ENCODE measurements at regions not wholly inside any gene's neighbourhood (a gene's known extent, or its start where the extent isn't known, plus 50 kb on each side); places are given as distances from the start of the nearest gene placed in this dataset.
A peak's percentile ranks its signal among the peaks of the same experiment; 100 is the strongest.

DNA sequence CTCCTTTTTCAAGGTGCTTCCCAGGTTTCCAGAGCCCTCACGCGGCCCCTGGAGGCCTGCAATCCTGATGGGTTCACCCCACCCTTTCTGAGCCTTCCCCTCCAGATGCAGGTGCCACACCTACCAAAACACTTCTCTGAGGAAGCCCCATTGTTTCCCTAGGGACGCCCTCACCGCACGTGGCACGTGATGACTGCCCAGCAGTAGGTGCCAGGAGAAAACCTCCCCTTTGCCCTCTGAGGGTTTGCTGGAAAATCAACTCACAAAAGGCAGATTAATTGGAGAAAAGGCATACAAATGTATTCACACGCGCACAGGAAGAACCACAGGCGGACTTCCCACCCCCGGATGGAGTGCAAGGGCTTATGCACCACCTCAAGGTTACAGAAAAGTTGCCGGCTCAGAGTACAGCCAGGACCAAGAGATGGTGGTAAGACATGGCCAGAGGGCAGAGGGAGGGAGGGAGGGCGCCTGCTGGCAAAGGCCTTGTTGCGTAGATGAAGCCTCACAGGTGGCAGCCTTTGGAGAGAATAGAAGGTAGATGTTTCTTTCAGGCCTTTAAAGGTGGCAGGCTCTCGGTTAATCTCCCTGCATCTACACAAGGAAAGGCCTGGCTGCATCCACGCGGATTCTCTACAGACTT, 269.4 kb upstream of the RAB6C start:
- no peak for DNase-seq

DNA sequence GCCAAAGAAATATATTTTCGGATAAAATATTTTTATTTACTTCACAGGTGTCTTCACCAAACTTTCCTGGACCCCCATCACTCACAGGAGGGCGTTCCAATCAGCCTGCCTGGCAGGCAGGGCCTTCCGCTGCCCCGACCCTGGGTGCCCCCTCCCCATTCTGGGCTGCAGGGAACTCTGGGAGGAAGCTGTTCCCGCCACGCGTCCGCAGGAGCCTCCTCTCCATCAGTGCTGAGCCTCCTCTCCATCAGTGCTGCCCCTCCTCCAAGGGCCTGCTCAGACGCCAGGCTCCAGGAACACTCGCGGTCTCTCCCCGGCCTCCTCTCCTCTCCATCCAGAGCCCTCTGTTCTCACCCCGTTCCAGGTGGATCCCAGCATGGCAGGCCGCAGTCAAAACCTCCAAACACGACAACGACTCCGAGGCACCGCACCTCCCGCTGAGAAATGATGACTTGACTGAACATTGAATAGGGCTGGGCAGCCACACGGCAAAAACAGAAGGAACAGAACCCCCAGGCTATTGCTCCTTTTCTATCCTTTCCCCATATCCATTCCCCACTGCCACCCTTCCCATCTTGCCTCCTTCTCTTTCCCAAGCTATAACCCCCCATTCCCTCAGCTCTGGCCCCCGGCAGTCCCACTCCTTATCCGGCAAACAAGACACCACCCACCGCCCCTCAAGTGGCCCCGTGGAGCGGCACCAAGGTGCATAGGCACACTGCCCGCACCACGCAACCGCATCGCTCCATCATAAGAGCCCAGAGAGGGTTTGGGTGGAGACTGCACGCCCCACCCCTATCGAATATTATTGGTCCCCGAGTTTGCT, 268.6 kb upstream of the RAB6C start:
- no peak for DNase-seq

DNA sequence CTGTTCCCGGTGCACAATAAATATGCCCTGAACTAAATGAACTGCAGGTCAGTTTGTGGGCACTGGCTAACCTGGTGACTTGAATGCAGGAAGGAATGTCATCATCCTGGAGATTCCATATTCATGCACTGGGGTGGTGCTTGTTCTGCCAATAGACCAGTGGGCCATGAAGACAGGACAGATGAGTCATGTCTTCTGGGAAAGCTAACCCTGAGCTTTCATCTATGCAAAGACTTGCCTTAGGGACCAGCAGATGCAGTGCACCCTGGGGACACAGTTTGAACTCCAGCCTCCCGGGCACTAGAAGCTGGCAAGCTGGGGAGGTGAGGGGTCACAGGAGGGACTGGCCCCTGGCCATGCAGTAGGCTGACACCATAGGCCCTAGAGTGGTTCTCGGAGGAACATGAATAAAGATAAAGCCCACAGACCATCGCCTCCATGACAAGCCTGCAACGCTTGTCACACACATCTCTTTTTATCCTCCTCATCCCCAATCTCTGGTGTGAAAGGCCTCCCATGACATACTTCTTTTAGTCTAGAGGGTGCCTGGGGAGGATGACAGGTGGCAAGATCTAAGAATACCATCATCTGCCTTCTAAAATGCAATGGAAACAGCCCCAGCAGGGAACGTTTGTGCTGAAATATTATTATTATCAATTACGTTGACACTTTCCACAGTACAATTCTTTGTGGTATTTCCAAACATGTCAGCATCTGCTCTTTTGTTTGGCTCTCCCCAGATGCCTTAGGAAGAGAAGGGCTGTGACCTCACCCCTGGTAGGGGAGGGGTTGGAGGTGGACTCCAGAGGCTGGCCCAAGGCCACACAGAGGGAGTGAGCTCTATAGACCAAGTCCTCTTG, 267.4 kb upstream of the RAB6C start:
- peak; percentile 30 for DNase-seq

DNA sequence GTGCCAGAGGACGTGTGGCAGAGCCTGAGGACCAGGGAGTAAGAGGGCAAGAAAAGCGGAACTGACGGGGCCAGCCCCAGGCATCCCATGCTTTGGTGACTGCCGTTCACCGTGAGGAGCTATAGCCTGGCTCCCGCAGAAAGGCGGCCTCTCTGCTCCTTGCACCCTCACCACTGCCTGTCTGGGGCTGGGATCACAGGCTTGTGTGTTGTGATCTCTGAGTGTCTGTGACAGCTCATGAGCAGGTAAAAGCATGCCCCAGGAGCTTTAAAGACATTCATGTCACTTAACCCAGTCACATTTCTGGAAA, 266.8 kb upstream of the RAB6C start:
- no peak for DNase-seq

DNA sequence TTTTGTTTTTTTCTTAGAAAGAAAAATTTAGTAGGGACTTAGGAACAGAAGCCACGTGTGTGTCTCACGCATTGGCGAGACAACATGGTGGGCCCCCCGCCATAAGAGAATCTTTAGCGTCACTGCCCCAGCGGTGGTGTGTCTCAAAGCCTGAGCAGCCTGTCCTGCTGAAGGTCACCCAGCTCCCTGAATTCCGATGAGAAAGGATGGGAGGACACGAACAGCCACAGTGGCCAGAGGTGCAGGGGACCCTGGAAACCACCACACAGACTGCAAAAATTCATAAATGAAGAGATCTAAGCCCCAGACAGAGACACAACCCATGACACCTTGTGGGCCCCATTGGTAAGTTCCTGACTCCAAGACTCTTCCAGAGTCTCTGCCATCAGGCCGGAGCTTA, 266.1 kb upstream of the RAB6C start:
- no peak for DNase-seq

DNA sequence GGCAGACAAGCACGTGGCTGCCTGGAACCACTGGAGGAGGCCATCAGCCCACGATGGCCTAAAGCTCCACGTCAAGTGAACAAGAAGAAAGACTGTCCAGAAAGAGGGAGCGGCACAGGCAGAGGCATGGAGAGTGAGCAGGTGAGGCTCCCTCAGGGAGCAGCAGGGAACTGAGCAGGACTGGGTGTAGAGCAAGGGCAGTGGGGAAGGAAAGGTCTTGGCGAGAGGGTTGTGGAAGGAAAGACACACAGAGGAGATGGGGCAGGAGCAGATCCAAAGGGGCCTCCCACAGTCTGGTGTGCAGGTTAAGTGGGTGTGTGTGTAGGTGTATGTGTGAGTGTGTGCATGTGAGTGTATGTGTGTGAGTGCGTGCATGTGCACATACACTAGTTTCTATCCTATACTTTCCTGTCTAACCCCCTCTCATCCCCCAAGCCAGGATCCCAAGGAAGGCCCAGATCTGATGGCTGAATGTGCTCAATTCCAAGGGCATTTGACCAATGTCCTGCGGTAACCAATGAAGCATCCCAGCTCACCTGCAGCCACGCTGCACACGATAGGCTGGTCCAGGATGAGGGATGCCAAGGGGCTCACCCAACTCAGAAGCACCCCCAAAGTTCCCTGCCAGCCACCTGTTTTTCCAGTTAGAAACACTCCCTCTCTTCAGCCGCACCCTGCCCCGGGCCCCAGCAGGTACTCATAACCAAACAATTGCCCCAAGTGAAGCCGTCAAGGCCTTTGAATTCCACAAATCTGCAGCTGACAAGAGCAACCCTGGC, 262.5 kb upstream of the RAB6C start:
- no peak for DNase-seq

DNA sequence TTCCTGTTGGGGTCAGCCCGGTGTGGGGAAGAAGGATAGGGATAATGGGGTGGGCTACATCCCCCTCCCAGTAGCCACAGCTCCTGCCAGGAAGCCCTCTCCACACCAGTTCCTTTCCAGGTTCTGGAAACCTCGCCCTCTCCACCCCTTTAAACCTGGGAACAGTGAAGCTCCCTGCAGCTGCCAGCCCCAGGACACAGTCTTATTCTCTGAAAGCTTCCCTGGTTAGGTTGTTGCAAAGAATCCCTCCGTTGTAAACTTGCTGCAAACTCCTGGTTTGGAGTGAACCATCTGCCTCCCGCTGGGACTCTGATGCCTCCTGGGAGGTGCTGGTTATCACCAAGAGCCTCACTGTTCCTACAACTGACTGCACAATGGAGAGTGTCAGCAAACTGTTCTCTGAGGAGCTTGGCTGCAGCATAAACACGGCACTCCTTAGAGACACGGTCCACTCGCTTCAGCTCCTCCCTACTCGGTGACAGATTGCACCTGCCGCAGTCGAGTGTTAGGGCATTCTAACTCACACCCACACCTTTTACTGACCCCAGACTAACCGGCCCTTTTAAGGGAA, 261.8 kb upstream of the RAB6C start:
- DNase-seq: no peak

DNA sequence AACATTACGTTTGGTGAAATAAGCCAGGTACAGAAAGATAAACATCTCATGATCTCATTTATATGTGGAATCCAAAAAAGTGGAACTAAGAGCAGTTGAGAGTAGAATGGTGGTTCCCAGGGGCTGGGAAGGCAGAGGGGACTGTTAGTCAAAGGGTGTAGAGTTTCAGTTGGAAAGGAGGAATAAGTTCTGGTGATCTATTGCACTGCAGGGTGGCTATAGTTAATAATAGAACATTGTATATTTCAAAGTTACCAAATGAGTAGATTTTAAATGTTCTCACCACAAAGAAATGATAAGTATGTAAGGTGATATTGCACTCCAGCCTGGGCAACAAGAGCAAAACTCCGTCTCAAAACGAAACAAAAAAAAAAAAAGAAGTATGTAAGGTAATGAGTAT, 260.1 kb upstream of the RAB6C start:
- no peak for DNase-seq

DNA sequence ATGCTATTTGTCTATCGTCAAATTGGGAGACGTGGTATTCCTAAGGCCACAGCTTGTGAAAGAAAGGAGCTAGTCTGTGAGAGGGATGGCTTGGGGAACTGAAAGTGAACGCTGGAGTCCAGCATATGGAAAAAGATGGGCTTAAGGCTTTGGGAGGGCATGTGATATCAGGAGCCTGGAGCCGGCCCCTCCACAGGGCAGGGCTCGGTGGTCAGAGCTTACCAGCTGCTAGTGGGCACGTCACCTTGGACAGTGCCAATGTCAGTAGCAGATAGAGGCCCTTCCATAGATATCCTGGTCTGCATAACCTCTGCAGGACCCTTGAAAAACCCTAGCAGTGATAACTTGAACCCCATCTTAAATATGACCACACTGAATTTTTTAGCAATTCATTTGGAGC, 259.1 kb upstream of the RAB6C start:
- DNase-seq: no peak

DNA sequence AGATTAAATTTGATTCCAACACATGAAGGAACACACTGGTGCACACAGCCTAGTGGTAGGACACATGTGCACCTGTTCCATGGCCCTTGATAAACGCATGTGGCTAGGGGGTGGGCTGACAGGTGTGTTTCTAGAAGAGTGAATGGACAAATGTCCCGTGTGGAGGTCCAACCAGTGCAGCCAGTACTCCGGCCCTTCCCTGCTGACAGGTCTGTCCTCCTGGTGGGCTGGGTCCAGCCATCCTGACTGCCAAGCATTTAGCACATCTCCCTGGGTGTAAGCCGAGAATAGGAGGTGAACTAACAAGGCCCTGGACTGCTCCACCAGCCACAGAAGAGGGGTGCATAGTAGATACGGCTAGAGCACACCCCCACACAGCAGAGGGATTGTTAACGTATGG, 258.7 kb upstream of the RAB6C start:
- no peak for DNase-seq

DNA sequence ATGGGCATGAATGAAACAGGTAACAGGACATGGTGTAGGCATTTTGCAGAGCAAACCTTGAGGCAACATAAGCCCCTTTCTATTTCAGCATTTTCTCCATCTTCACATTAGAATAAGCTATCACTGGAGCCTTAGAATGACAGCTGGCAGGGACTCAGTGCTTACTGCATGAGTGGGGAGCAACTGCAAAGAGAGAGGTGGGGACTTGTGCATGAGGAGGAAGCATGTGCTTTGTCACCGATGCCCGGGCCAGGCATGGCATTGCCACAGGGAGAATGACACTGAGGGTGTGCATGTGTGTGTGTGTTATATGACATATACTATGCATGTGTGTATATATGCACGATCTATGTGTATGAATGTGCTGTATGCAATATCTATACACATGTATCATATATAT, 258.2 kb upstream of the RAB6C start:
- DNase-seq: no peak

DNA sequence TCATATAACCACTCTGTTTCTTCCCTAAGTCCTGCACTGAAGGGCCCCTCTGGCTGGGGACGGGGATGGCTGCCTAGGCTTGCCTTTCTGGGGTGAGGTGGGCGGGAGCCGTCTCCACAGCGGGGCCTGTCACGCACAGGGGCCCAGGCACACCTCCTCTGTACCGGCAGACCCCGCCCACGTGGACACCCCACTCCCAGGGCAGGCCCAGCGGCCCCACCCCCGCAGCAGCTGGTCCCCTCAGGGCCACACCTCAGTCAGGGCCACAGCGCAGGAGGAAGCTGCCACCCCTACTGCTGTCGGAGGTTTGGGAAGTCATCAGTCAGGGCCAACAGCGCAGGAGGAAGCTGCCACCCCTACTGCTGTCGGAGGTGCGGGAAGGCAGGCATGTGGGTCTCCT, 257.6 kb upstream of the RAB6C start:
- no peak for DNase-seq

DNA sequence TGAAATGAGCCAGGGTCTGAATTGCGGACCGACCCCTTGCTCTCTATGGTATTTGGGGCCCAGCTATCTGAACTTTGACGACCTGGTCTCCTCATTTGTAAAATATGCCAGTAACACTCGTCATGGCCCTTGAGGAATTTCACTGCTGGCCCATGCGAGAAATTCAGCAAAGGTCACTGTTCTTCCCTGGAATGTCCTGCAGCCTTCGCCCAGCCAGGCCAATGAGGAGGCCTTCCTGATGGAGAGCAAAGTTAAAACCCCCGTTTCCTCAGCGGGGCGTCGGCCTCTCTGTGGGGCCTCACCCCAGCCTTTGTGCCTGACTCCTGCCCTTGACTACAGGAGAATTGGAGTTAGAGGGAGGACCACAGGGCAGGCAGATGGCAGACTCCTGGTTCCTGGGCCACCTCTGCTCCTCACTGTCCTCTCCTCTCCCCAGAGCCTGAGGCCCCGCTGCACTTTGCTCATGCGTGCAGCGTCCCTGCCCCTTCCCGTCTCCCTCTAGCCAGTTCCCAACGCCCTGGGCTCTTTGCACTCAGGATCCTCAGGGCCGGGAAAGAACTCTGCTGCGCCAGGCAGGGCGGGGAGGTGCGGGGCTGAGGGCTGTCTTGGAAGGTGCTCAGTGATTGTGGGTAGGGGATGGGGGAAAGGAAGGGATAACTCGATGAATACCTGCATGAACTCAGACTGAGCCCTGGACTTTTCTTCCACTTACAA, 257.0 kb upstream of the RAB6C start:
- no peak for DNase-seq

DNA sequence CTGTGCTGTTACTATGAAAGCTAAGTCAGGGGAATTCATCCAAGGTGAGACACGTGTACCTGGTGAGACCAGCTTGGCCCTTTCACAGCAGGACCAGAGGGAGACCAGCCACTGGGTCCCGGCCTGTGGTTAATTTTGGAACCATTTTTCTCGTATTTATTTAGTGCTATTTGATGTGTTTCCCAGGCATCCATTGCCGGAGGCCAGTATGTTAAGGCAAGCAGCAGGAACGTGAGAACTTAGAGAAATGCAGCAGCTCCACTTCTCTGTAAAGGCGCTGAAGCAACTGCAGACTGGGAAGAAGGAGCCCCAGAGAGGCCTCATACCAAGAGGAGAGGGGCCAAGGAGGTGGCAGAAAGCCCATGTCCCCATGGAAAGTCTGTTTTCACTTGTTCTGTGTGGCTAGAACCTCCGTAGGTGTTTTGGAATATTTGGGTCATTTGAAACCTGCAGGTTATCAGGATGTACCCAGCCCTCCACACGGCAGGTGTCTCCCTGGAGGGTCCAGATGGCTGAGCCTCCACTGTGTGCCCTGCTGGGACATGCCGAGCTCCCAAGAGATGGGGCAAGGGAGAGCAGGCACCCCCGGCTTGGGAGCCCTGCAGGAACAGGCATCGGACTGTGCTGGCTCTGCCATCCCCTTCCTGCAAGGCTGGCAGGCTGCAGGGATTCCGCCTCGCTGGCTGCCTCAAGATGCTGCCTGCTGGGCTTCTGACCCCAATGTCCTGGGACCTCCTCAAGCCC, 256.0 kb upstream of the RAB6C start:
- DNase-seq: no peak

DNA sequence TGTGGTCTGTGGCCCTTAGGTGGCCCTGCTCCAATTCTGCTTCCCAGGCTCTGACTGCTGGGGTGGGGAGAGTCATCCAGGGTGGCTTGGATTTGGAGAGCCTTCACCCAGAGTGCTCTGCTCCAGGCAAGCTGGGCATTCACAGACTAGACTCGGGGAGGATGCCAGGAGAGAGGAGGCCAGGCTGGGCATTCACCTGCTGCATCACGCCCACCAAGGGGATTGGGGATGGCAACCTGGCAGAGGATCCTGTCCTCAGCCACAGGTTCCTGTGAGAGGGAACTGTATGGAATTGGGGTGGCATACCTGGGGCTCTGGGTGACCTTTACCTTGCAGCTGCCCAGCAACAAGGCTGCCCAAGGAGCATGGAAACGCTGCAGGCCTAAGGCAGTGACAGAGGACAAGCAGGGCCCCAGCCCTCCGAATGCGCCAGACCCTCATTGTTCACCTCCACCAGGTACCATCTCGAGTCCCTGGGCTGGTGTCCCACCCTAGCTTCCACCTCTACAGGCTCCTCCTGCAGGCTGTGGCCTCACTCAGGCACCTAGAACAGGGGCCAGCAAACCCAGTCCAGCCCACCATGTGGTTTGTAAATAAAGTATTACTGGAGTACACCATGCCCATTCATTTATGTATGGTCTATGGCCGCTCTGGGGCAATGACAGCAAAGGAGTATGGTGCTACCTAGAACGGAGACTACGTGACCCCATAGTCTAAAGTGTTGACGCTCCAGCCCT, 255.3 kb upstream of the RAB6C start:
- no peak for DNase-seq

DNA sequence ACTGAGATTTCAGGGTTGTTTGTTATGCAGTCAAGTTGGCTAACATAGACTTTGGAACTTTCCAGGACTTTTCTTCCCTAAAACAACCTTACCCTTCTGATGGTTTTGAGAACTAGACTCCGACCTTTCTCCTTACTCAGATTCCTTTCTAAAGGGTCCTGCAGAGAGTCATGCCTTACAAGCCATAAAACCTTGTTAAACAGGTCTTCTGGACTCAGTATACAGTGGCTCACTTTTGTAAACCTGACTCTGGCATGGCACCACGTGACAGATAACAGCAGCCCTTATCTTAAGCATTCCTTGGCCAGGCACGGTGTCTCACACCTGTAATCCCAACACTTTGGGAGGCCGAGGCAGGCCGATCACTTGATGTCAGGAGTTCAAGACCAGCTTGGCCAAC, 253.2 kb upstream of the RAB6C start:
- no peak for DNase-seq

DNA sequence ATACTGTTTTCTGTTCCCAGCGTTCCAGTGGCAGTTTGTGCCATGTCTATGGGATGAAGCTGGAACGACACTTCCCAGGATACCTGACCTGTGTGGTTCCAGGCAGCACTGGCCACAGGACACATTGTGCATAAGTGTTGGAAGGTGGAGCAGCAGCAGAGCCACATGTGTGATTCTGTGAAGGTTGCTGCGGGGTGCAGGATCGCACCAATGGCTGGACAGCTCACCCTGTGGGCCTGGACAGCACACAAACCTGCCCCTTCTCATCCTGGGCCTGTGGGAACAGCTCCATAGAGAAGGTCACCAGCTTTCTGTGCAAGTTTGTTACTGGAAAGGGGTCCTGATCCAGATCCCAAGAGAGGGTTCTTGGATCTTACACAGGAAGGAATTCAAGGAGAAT, 252.2 kb upstream of the RAB6C start:
- no peak for DNase-seq

DNA sequence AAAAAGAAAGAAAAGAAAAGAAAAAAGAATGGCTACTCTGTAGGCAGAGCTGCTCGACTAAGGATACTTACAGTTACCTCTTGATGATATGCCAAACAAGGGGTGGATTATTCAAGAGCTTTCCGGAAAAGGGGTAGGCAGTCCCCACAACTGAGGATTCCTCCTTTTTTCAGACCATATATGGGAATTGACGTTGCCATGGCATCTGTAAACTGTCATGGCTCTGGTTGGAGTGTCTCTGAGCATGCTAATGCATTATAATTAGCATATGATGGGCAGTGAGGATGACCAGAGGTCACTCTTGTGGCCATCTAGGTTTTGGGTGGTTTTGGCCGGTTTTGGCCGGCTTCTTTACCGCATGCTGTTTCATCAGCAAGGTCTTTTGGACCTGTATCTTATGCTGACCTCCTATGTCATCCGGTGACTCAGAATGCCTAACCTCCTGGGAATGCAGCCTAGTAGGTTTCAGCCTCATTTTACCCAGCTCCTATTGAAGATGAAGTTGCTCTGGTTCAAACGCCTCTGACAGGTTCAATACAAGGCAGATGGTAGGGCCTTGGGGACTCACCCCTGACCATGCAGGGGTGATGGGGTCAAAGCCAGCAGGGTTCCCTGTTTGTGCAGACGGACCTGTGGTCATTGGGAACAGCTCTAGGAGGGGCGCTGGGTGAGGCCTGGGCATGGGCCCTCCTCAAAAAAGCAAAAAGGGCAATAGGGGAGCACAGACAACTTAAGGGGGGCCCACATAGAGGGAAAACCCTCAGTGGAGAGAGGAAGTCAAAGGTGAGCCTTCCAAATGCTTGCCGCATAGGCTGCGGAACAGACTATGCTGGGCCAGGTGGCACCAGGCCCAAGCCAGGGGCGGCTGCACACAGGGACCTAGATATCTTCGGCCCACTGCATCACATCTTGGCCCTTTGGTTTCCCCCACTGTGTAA, 251.2 kb upstream of the RAB6C start:
- no peak for DNase-seq

DNA sequence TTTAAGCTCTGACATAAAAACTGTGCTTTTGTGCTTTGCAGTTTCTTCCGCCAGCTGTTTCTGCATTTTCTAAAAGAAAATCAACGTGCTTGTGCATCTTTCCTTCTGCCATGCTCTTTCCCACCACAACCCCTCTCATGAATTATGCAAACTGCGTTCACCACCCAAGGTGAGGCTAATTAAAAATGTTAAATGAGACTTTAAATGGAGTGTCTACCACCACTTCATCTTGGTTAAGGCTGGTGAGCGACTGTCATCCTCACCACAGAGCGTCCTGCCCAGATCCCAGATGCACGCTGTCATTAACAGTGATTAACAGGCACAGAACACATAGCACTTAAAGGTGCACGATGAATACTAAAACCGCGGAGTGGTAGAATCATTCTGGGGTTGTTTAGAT, 250.5 kb upstream of the RAB6C start:
- DNase-seq: no peak

DNA sequence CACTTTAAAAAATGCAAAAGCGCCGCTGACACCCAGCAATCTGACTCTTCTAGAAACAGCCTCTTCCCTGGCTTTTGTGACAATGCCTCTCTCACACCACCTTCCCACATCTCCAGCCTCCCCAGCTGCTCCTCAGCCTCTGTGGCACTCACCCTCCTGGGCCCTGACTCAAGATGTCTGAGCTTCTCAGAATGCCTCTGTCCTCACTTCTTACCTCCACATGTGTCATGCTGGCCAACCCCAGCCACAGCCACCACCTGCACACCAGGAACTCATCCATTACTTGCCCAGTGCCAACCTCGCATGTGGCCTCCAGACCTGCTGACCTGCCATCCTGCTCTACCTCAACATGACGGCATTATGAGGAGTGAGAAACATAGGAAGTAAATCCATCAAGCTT, 249.8 kb upstream of the RAB6C start:
- DNase-seq: no peak
